C4-2B (cell line): ENCODE measurements at regions not wholly inside any gene's neighbourhood (a gene's known extent, or its start where the extent isn't known, plus 50 kb on each side); places are given as distances from the start of the nearest gene placed in this dataset.

ENCODE experiments used
- ZFX ChIP-seq: fragments of 450-650 bp; IDR thresholded peaks from 2 replicates; pipeline ENCODE4 v1.6.1; 2017
- TF ChIP-seq, protein P1 (sequence below): fragments of 450-650 bp; conservative IDR thresholded peaks from 2 replicates; pipeline ENCODE4 v1.5.1; 2017; ENCODE audit warnings: mild to moderate bottlenecking

DNA sequence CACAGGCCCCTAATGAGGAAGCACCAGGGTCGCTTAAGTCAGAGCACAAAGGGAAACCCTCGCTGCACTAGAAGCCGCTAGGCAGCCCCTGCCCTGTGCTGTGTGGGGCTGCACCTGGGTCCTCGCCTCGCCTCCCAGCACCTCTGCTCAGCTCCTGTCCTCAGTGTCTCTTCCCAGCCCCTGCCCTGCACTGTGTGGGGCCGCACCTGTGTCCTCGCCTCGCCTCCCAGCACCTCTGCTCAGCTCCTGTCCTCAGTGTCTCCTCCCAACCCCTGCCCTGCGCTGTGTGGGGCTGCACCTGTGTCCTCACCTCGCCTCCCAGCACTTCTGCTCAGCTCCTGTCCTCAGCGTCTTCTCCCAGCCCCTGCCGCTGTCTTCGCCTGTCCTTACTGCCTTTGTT, 342.8 kb downstream of the EIPR1 start:
- TF ChIP-seq, protein P1, sequence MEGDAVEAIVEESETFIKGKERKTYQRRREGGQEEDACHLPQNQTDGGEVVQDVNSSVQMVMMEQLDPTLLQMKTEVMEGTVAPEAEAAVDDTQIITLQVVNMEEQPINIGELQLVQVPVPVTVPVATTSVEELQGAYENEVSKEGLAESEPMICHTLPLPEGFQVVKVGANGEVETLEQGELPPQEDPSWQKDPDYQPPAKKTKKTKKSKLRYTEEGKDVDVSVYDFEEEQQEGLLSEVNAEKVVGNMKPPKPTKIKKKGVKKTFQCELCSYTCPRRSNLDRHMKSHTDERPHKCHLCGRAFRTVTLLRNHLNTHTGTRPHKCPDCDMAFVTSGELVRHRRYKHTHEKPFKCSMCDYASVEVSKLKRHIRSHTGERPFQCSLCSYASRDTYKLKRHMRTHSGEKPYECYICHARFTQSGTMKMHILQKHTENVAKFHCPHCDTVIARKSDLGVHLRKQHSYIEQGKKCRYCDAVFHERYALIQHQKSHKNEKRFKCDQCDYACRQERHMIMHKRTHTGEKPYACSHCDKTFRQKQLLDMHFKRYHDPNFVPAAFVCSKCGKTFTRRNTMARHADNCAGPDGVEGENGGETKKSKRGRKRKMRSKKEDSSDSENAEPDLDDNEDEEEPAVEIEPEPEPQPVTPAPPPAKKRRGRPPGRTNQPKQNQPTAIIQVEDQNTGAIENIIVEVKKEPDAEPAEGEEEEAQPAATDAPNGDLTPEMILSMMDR: no peak
- TF ChIP-seq ZFX: no peak
